ENCODE measurements at regions not wholly inside any gene's neighbourhood (a gene's known extent, or its start where the extent isn't known, plus 50 kb on each side); places are given as distances from the start of the nearest gene placed in this dataset.

- Histone ChIP-seq H3K4me3 (replicated peaks in 1 of 3; ENCODE audit: insufficient read depth in 1 of 3, low read depth in 1 of 3, low read length in 3 of 3) (no peak overlapping the region), H3K4me2 (ENCODE audit: insufficient read depth, low read length) (no peak overlapping the region), H3K9me1 (replicated peaks; ENCODE audit: control insufficient read depth, extremely low read depth, insufficient read depth, low read length) (no peaks in the 10 kb centered on the region), H3K9ac (replicated peaks; ENCODE audit: extremely low read depth, insufficient read depth, low read length) (no peak overlapping the region), H3K36me3 (ENCODE audit: control insufficient read depth in 2 of 2, extremely low read depth in 1 of 2, insufficient read depth in 2 of 2, low read length in 2 of 2) (no peaks in the 10 kb centered on the region), H3K27ac (ENCODE audit: insufficient read depth, low read depth, low read length) (no peak overlapping the region), H3K4me1 (ENCODE audit: control insufficient read depth, extremely low read depth, insufficient read depth, low read length) (peaks cover 5% of the 10 kb centered on the region), H3K79me2 (ENCODE audit: control insufficient read depth, insufficient read depth, low read length) (no peaks in the 10 kb centered on the region), H3K9me3 (replicated peaks; ENCODE audit: control insufficient read depth, insufficient read depth, low read length) (no peaks in the 10 kb centered on the region), H3K27me3 (ENCODE audit: control insufficient read depth in 2 of 2, insufficient read depth in 2 of 2, low read length in 2 of 2) (no peaks in the 10 kb centered on the region), H2AFZ (ENCODE audit: low read depth, low read length) (no peak overlapping the region), H4K20me1 (replicated peaks; ENCODE audit: control insufficient read depth, extremely low read depth, insufficient read depth, low read length) (no peaks in the 10 kb centered on the region)
- no peak for TF ChIP-seq JUN (IDR thresholded peaks at IDR 0.05; ENCODE audit: borderline replicate concordance, insufficient read depth, insufficient read length, low read depth)
- no peak for TF ChIP-seq FOS (IDR thresholded peaks at IDR 0.05; ENCODE audit: borderline replicate concordance, insufficient read depth, low read length)
- TF ChIP-seq POLR2AphosphoS5 (IDR thresholded peaks at IDR 0.05; ENCODE audit: insufficient read depth, low read depth, low read length): no peak
- TF ChIP-seq CTCF (IDR thresholded peaks at IDR 0.05; ENCODE audit: extremely low read depth in 1 of 2, insufficient read depth in 1 of 2, low read depth in 1 of 2, low read length in 2 of 2): no peak
- no peak for TF ChIP-seq EZH2 (IDR thresholded peaks at IDR 0.05; ENCODE audit: borderline replicate concordance, low read depth, low read length, severe bottlenecking)
- TF ChIP-seq MAX (IDR thresholded peaks at IDR 0.05; ENCODE audit: insufficient read depth, insufficient read length): no peak
- no peak for TF ChIP-seq GATA2 (IDR thresholded peaks at IDR 0.05; ENCODE audit: insufficient read depth, insufficient read length, low read depth, low read length)
- TF ChIP-seq MYC (IDR thresholded peaks at IDR 0.05; ENCODE audit: low read depth, low read length): no peak
- TF ChIP-seq POLR2A (IDR thresholded peaks at IDR 0.05; ENCODE audit: low read depth, low read length): no peak
- intact Hi-C loops (cut with micrococcal nuclease): loop anchor here (5.0 kb wide), 1 partner anchor 254 kb away; no protein-coding TSS in a partner anchor
- ChIA-PET CTCF (no interaction called here), POLR2A (no interaction called here)
- no TSS peak for BruUV-seq (replicated peaks)
- no peak for FAIRE-seq
- no peak for DNase-seq (ENCODE audit: low read depth, low spot score)
- dilution Hi-C loops (cut with MboI; ENCODE audit: extremely low pct_ligation_motif_present, low sequenced_read_pairs): no loop called here
Measured at GRCh38 chr3:177441276-177441812, 244.1 kb upstream of the TBL1XR1 start.
